ENCODE measurements at regions not wholly inside any gene's neighbourhood (a gene's known extent, or its start where the extent isn't known, plus 50 kb on each side); places are given as distances from the start of the nearest gene placed in this dataset.

DNA sequence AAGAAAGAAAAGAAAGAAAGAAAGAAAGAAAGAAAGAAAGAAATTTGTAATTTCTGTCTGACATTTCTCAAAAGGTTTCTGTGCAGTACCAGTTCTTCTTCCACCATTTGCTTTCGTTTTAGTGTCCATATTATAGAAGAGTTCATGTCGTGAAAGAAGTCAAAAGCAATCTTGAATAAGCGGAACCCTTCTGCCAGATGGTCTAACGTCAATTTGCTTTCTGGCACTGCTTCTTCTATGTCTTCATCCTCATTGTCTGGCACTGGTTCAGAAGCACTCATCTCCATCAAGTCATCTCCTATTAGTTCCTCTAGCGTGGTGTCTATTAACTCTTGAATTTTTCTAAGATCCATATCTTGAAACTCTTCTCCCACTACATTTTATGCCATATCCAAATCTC lies 170.0 kb upstream of the KCTD3 start:
- TF ChIP-seq, protein P1, sequence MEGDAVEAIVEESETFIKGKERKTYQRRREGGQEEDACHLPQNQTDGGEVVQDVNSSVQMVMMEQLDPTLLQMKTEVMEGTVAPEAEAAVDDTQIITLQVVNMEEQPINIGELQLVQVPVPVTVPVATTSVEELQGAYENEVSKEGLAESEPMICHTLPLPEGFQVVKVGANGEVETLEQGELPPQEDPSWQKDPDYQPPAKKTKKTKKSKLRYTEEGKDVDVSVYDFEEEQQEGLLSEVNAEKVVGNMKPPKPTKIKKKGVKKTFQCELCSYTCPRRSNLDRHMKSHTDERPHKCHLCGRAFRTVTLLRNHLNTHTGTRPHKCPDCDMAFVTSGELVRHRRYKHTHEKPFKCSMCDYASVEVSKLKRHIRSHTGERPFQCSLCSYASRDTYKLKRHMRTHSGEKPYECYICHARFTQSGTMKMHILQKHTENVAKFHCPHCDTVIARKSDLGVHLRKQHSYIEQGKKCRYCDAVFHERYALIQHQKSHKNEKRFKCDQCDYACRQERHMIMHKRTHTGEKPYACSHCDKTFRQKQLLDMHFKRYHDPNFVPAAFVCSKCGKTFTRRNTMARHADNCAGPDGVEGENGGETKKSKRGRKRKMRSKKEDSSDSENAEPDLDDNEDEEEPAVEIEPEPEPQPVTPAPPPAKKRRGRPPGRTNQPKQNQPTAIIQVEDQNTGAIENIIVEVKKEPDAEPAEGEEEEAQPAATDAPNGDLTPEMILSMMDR (IDR thresholded peaks at IDR 0.05; ENCODE audit: insufficient read depth, low read depth, low read length, missing control alignments), result no peak
- DNase-seq (ENCODE audit: low read depth), result no peak
- H3K4me3 ChIP-seq (ENCODE audit: low read depth, low read length), result no peak overlapping the region

DNA sequence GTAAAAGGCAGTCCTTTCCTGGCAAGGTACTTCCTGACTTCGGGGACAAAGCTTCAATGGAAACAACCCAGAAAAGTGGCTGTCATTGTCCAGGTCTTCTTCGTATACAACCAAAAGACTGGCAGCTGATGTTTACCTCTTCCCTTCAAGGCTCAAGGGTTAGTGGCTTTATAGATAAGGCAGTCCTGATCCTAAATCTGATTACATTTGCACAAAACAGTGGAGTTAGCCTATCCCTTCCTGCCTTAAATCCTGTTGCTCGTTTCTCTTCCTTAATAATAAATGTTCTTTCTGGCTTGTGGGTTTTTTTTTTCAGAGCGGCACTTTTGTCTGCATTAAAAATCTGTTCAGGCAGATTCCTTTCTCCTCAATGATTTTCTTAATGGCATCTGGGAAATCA lies 169.3 kb upstream of the KCTD3 start:
- H3K4me3 ChIP-seq (ENCODE audit: low read depth, low read length), result no peak overlapping the region
- TF ChIP-seq, protein P1 (IDR thresholded peaks at IDR 0.05; ENCODE audit: insufficient read depth, low read depth, low read length, missing control alignments), result no peak
- DNase-seq (ENCODE audit: low read depth), result no peak

DNA sequence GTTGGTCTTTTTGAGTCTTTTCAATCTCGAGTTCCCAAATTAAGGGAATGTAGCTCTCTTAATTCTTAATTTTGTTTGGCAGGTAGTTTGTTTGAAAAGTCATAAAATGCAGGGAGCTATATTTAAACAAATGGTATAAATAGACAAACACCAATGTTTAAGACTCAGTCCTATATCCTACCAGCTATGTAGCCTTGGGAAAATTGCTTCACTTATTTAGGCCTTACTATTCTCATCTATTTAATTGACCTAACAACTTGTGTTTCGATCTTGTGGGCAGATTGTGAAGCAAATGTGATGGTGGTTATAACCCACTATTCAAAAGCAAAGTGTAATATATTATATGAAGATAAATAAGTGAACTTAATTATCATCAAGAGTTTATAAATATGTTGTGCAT lies 167.3 kb upstream of the KCTD3 start:
- H3K4me3 ChIP-seq (ENCODE audit: low read depth, low read length), result no peak overlapping the region
- TF ChIP-seq, protein P1 (IDR thresholded peaks at IDR 0.05; ENCODE audit: insufficient read depth, low read depth, low read length, missing control alignments), result no peak
- no peak for DNase-seq (ENCODE audit: low read depth)

DNA sequence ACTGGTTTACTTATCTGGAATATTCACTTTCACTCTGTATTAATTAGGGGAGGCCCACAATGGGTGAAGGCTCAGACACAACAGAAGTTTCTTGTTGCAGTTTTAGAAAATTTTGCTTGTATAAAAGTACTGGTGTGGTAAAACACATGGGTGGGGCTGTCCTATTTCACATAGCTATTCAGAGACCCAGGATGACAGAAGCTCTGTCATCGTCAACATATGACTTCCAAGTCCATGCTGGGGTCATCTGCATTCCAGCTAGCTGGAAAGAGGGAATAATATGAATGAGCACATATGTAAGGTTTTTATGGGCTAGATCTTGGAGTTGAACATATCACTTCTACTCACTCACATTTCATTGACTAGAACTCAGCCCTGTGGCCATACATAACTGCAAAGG lies 166.4 kb upstream of the KCTD3 start:
- no peak for DNase-seq (ENCODE audit: low read depth)
- H3K4me3 ChIP-seq (ENCODE audit: low read depth, low read length), result no peak overlapping the region
- TF ChIP-seq, protein P1 (IDR thresholded peaks at IDR 0.05; ENCODE audit: insufficient read depth, low read depth, low read length, missing control alignments), result no peak

- TF ChIP-seq, protein P1 (IDR thresholded peaks at IDR 0.05; ENCODE audit: insufficient read depth, low read depth, low read length, missing control alignments), result no peak
- no peak overlapping the region for H3K4me3 ChIP-seq (ENCODE audit: low read depth, low read length)
- no peak for DNase-seq (ENCODE audit: low read depth)
Observed at GRCh38 chr1:215402147-215402546, 165.0 kb upstream of the KCTD3 start.

- DNase-seq (ENCODE audit: low read depth), result no peak
- no peak overlapping the region for H3K4me3 ChIP-seq (ENCODE audit: low read depth, low read length)
- TF ChIP-seq, protein P1 (IDR thresholded peaks at IDR 0.05; ENCODE audit: insufficient read depth, low read depth, low read length, missing control alignments), result no peak
Observed at GRCh38 chr1:215405211-215405610, 161.9 kb upstream of the KCTD3 start.

- no peak overlapping the region for H3K4me3 ChIP-seq (ENCODE audit: low read depth, low read length)
- DNase-seq (ENCODE audit: low read depth), result no peak
- TF ChIP-seq, protein P1 (IDR thresholded peaks at IDR 0.05; ENCODE audit: insufficient read depth, low read depth, low read length, missing control alignments), result no peak
Observed at GRCh38 chr1:215406927-215407326, 160.2 kb upstream of the KCTD3 start.
